ENCODE measurements at regions not wholly inside any gene's neighbourhood (a gene's known extent, or its start where the extent isn't known, plus 50 kb on each side); places are given as distances from the start of the nearest gene placed in this dataset.
"Not testable (repeated sequence)": the region's sequence is repeated elsewhere in the genome, so short reads cannot be mapped to it uniquely, and the experiment has no call there.

DNA sequence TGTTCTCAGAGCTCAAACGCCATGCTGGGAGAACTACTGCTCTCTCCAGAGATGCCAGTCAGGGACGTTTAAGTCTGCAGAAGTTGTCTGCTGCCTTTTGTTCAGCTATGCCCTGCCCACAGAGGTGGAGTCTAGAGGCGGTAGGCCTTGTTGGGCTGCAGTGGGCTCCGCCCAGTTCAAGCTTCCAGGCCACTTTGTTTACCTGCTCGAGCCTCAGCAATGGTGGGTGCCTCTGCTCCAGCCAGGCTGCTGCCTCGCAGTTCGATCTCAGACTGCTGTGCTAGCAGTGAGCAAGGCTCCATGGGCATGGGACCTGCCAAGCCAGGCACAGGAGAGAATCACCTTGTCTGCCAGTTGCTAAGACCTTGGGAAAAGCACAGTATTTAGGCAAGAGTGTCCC lies 869.3 kb downstream of the TMTC2 start:
- not testable (repeated sequence) for DNase-seq (ENCODE audit: low spot score)

GRCh38 chr12:83541446-83541845 lies 854.7 kb downstream of the TMTC2 start:
- DNase-seq (ENCODE audit: low spot score): no peak

DNA sequence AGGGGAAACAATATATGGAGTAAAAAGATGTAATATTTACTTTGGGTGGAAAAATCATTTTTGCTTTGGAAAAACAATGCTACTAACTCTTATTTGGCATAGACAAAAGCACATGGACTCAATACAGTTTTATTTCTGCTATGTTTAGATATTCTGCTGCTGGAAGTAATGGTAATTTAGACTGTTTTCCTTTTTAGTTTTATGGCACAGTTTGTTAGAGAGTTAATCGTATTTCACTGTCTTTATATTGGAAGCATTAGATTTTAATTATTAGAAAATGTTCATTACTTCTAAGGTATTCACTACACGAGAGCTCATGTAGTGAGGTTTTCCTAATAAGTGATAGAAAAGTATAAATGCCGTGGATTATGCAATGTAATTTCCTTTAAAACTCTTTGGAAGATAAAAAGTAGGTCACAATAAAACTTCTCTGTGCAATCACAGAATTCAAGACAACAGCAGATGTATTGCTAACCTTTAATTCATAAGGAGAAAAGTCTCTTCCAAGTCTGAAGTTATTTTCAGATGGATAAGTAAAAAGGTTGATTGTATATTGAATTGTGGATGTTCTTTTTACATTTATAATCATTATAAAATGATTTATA lies 851.8 kb downstream of the TMTC2 start:
- no peak for DNase-seq (ENCODE audit: low spot score)

DNA sequence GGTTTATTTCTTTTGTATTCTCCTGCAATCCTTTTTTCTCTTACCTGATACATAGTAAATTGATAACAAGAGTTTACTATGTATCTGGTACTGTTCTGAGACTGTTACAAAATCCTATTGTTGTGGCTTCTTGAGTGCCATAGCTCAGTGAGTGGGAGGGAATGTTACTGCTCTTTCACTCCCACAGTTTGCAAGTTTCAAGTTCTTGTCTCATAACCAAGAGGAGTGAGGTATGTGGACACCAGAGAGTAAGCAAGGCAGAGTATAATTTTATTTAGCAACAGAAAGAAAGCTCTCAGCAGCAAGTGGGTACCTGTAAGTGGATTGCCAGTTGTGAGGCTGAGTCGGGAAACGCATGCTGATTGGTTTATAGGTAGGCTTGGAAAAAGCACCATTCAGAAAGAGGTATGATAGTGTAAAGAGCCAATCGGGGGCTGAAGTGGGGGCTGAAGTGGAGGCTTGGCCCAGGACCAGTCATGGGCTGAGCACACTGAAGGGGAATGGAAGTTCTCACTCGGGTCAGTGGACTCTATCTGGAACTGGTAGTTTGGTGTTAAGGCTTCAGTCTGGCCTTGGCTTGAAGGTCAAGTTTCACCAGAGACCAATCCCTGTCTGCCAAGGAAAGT lies 850.8 kb downstream of the TMTC2 start:
- DNase-seq (ENCODE audit: low spot score): no peak

DNA sequence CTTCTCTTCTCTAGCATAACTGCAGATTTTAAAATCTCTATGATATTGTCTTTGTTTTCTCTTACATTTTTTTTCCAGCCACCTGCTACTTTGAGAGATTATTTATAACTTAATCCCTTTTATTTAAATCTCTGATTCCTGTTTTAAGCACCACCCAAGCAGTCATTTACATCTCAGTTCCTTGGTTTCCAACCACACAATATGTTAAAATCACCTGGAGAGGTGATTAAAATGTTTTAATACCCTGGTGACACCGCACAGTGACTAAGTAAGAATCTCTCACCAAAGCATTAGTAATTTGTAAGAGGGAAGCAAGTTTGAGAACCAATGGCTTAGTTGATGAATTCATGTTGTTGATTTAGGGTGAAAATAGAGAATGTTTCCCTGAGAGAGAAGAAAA lies 849.8 kb downstream of the TMTC2 start:
- no peak for DNase-seq (ENCODE audit: low spot score)

- no peak for DNase-seq (ENCODE audit: low spot score)
These were observed 841.9 kb downstream of the TMTC2 start for GRCh38 chr12:83528571-83528970.

GRCh38 chr12:83527810-83528209 lies 841.1 kb downstream of the TMTC2 start:
- DNase-seq (ENCODE audit: low spot score): no peak

DNA sequence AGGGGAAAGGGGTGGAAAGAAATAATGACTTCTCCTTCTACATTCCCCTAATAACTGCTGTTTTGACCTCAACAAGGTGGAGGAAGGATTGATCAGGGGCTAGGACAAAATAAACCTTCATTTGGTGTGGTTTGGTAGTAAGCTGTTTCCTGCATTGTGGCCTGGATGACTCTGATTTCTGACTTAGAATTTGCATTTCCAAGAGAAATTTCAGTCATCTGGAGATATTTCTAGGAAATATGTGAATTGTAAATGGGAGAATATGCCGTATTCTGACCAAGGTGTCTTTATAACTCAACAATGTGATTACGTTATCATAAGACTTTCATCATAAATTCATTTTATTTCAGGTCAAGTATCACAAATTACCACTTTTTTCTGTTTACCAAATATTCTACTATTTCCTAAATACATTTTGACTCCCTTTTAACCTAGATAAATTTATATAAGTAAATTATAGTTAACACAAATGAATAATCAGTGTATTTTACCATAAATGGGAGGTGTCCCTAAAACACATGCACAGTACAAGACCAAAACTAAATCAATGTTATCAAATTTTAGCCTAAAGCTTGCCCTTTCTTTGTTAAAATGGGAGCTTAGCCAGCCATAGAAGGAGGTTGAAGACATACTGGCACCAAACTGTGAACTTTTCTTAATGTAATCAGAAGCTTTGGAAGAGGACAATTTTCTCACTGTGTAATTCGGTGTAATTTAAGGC lies 828.8 kb downstream of the TMTC2 start:
- no peak for DNase-seq (ENCODE audit: low spot score)

- DNase-seq (ENCODE audit: low spot score): no peak
These were observed 827.7 kb downstream of the TMTC2 start for GRCh38 chr12:83514372-83514771.

- DNase-seq (ENCODE audit: low spot score): no peak
These were observed 820.1 kb downstream of the TMTC2 start for GRCh38 chr12:83506841-83507240.

DNA sequence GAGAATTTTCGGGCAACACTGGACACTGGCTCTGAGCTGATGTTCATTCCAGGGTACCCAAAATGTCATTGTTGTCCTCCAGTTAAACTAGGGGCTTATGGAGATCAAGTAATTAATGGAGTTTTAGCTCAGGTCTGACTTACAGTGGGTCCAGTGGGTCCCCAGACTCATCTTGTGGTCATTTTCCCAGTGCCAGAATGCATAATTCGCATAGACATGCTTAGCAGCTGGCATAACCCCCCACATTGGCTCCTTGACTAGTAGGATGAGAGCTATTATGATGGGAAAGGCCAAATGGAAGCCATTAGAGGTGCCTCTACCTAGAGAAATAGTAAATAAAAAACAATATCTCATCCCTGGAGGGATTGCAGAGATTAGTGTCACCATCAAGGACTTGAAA lies 818.9 kb downstream of the TMTC2 start:
- DNase-seq (ENCODE audit: low spot score): no peak

GRCh38 chr12:83499894-83500293 lies 813.2 kb downstream of the TMTC2 start:
- DNase-seq (ENCODE audit: low spot score): not testable (repeated sequence)

DNA sequence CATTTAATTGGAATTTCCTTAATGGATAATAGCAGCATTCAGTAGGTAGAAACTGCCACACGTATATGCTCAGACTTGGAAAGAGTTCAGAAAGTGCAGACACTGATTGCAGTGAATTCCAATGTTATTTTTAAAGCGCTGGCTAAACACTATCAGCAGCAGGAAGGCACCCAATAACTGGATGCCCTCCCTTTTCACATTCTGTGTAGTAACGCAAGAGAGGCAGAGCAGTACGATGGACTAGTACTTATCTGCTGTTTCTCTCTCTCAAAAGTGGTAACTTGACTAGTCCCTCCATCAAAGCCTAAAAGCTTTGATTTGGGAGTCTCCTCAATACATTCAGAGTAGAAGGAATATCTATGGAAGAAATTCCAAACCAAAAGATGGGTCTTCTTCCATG lies 791.0 kb downstream of the TMTC2 start:
- DNase-seq (ENCODE audit: low spot score): no peak

GRCh38 chr12:83476695-83477690 lies 790.3 kb downstream of the TMTC2 start:
- no peak for DNase-seq (ENCODE audit: low spot score)

GRCh38 chr12:83476006-83476405 lies 789.3 kb downstream of the TMTC2 start:
- no peak for DNase-seq (ENCODE audit: low spot score)

- DNase-seq (ENCODE audit: low spot score): no peak
These were observed 787.7 kb downstream of the TMTC2 start for GRCh38 chr12:83474369-83474768.

DNA sequence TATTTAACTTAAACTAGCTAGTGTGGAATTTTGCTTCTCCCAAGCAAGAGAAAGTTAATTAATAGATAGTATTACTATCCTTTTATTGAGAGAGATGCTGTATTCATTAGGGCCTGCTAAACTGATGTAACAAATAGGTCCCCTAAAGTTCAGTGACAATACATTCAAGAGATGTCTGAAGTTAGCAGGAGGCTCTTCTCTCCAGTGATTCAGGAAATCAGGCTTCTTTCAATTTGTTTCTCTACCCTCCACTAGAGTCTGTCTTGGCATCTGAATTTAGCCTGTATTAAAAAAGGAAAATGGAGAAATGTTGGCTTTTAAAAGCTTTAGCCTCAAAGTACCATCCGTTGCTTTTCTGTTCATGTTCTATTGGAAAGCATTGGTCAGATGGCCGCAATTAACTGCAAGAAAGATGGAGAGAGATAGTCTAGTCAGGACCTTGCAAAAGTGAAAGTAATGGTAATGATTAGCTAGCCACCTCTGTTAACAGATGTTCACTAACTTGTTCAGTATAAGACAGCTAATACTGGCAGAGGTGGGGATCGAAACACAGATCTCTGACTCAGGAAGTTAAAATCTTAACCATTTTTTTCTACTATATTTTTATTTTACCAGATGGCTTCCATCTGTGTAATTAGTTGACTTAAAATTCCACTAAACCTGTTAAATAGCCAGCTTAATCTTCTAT lies 786.8 kb downstream of the TMTC2 start:
- no peak for DNase-seq (ENCODE audit: low spot score)

DNA sequence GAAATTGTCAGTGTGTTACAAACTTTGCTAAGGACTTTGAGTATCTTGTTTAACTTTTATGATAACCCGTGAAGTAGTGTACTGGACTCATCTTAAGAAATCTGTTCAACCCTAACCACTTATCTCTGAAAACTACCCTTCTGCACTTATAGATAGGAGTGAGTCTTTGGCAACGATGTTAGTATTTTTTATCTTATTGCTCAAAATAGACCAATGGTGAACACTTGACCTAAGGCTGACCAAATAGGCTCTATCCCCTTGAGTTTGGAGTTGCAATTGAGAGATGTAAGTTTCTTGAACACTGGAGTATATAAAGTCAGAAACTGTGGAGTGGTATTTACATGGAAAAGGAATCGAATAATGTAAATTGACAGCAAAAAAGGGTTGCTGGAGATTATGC lies 786.1 kb downstream of the TMTC2 start:
- no peak for DNase-seq (ENCODE audit: low spot score)

DNA sequence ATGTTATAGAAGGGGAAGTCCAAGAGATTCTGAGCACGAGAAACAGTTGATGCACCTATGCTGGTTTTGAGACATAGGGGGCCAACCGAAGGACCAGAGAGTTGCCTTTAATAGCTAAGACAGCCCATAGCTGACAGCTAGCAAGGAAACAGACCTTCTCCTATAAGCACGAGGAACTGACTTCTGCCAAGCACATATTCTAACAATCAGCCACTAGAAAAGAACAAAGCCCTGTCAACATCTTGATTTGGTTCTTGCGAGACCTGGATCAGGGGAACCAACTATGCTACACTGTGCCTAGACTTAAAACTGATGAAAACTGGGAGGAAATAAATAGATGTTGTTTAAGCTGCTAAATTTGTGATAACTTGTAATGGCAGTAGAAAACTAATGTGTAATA lies 785.6 kb downstream of the TMTC2 start:
- no peak for DNase-seq (ENCODE audit: low spot score)

- no peak for DNase-seq (ENCODE audit: low spot score)
These were observed 784.6 kb downstream of the TMTC2 start for GRCh38 chr12:83471341-83471740.

- no peak for DNase-seq (ENCODE audit: low spot score)
These were observed 784.0 kb downstream of the TMTC2 start for GRCh38 chr12:83470749-83471148.

Data from activated CD4-positive, alpha-beta T cell treated with anti-CD3 and anti-CD28 coated beads, Interleukin-2, Interleukin-4, amounts not matched to agents 100 ng/mL and 50 ng/mL, durations not matched to agents 16 hours and 8 hours (primary cell).